Keratinocyte (primary cell): ENCODE measurements at regions not wholly inside any gene's neighbourhood (a gene's known extent, or its start where the extent isn't known, plus 50 kb on each side); places are given as distances from the start of the nearest gene placed in this dataset.

Source experiments
- DNase-seq: peaks from one replicate; pipeline ENCODE4 v3.0.0-alpha.2; 2011; ENCODE audit warnings: low read depth, missing footprints, low spot score
- FAIRE-seq: peaks from 2 replicates; lab custom pipeline; 2011; peaks lifted over from hg19 to GRCh38; lab: Jason Lieb, UNC
- H2AFZ ChIP-seq: 2 replicates; pipeline ENCODE4 v1.6.0; 2012; ENCODE audit warnings: low read length, control low read depth, inconsistent platforms; ENCODE audit not compliant: control insufficient read depth
- H3K27ac ChIP-seq: 2 replicates; pipeline ENCODE4 v1.5.1; 2011; ENCODE audit warnings: low read length; ENCODE audit not compliant: control insufficient read depth, insufficient read depth
- H3K27me3 ChIP-seq: 3 replicates; pipeline ENCODE4 v1.6.0; 2011; ENCODE audit warnings: low read length; ENCODE audit not compliant: control insufficient read depth, insufficient read depth; ENCODE audit errors: extremely low read depth
- H3K36me3 ChIP-seq, 2 experiments: 2 replicates in 1 of 2; 3 replicates in 1 of 2; pipeline ENCODE4 v1.5.1; 2011; ENCODE audit warnings: low read length in 2 of 2, mild to moderate bottlenecking in 1 of 2; ENCODE audit not compliant: control insufficient read depth in 2 of 2, insufficient read depth in 2 of 2; ENCODE audit errors: extremely low read depth in 1 of 2
- H3K4me1 ChIP-seq: 3 replicates; pipeline ENCODE4 v1.5.1; 2011; ENCODE audit warnings: low read length; ENCODE audit not compliant: control insufficient read depth, insufficient read depth; ENCODE audit errors: extremely low read depth
- H3K4me2 ChIP-seq: 3 replicates; pipeline ENCODE4 v1.6.0; 2011; ENCODE audit warnings: low read depth, low read length; ENCODE audit not compliant: control insufficient read depth, insufficient read depth; ENCODE audit errors: extremely low read depth
- H3K4me3 ChIP-seq, 3 experiments: fragments of 200-600 bp in 1 of 3; sonication (generic) in 1 of 3; 2 replicates in 2 of 3; 3 replicates in 1 of 3; pipeline ENCODE4 v1.5.1; 2011 to 2016; ENCODE audit warnings: low read length in 3 of 3, mild to moderate bottlenecking in 3 of 3, control low read depth in 2 of 3, inconsistent platforms in 1 of 3, low read depth in 1 of 3, mixed read lengths in 1 of 3, mixed run types in 1 of 3, moderate library complexity in 1 of 3; ENCODE audit not compliant: control insufficient read depth in 2 of 3, insufficient read depth in 2 of 3; ENCODE audit errors: extremely low read depth in 1 of 3
- H3K79me2 ChIP-seq: 2 replicates; pipeline ENCODE4 v1.6.0; 2012; ENCODE audit warnings: low read length; ENCODE audit not compliant: control insufficient read depth, insufficient read depth
- H3K9ac ChIP-seq: 3 replicates; pipeline ENCODE4 v1.6.0; 2011; ENCODE audit warnings: low read length; ENCODE audit not compliant: control insufficient read depth, insufficient read depth; ENCODE audit errors: extremely low read depth
- H3K9me1 ChIP-seq: 3 replicates; pipeline ENCODE4 v1.6.0; 2011; ENCODE audit warnings: low read length; ENCODE audit not compliant: control insufficient read depth, insufficient read depth; ENCODE audit errors: extremely low read depth
- H3K9me3 ChIP-seq: 2 replicates; pipeline ENCODE4 v1.5.1; 2012; ENCODE audit warnings: low read depth, low read length; ENCODE audit not compliant: control insufficient read depth
- H4K20me1 ChIP-seq: 3 replicates; pipeline ENCODE4 v1.6.0; 2011; ENCODE audit warnings: low read length; ENCODE audit not compliant: control insufficient read depth, insufficient read depth; ENCODE audit errors: extremely low read depth
- EZH2 ChIP-seq: IDR thresholded peaks from one replicate; pipeline ENCODE4 v1.6.1; 2012; ENCODE audit warnings: inconsistent platforms, mild to moderate bottlenecking, low read length, moderate library complexity
- dilution Hi-C: fragments of 300-500 bp; cut with MboI; formaldehyde crosslinking; loops from one replicate; pipeline ENCODE4 v1.7.0; 2020; ENCODE audit warnings: low sequenced_read_pairs; ENCODE audit not compliant: extremely low pct_ligation_motif_present
- TF ChIP-seq, protein P1 (sequence below), 3 experiments: IDR thresholded peaks in 1 of 3; conservative IDR thresholded peaks in 1 of 3; optimal IDR thresholded peaks in 1 of 3; 2 replicates in 2 of 3; 3 replicates in 1 of 3; pipeline versions ENCODE3 to v1.5.1; 2011; ENCODE audit warnings: low read length in 3 of 3, mild to moderate bottlenecking in 3 of 3, moderate library complexity in 2 of 3, control low read depth in 1 of 3, inconsistent platforms in 1 of 3; ENCODE audit not compliant: insufficient read depth in 2 of 3; ENCODE audit errors: extremely low read depth in 1 of 3

DNA sequence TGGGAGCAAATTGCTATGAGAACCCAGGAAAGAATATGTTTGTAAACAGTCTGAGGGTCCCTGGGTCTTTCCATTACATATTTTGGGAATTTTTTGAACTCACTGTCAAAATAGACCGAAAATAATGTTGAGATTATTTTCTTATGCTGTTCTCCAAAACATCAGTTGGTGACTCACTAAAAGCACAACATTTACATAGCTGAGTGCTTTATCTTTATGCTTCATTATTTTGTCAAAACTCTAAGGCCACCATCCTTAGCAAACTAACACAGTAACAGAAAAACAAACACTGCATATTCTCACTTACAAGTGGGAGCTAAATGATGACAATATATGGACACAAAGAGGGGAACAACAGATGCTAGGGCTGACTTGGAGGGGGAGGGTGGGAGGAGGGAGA, 459.3 kb downstream of the ADGRL2 start:
- no peaks in the 10 kb centered on the region for H3K4me1 ChIP-seq
- dilution Hi-C loops = no loop called here
- H3K9me3 ChIP-seq = no peaks in the 10 kb centered on the region
- no peak for FAIRE-seq
- H3K9me1 ChIP-seq = no peaks in the 10 kb centered on the region
- no peak overlapping the region for H2AFZ ChIP-seq
- no peak for DNase-seq
- H3K4me2 ChIP-seq = no peak overlapping the region
- no peaks in the 10 kb centered on the region for H3K36me3 ChIP-seq
- H3K27ac ChIP-seq = no peak overlapping the region
- H3K9ac ChIP-seq = no peak overlapping the region
- H3K27me3 ChIP-seq = no peaks in the 10 kb centered on the region
- no peak for TF ChIP-seq EZH2
- TF ChIP-seq, protein P1, sequence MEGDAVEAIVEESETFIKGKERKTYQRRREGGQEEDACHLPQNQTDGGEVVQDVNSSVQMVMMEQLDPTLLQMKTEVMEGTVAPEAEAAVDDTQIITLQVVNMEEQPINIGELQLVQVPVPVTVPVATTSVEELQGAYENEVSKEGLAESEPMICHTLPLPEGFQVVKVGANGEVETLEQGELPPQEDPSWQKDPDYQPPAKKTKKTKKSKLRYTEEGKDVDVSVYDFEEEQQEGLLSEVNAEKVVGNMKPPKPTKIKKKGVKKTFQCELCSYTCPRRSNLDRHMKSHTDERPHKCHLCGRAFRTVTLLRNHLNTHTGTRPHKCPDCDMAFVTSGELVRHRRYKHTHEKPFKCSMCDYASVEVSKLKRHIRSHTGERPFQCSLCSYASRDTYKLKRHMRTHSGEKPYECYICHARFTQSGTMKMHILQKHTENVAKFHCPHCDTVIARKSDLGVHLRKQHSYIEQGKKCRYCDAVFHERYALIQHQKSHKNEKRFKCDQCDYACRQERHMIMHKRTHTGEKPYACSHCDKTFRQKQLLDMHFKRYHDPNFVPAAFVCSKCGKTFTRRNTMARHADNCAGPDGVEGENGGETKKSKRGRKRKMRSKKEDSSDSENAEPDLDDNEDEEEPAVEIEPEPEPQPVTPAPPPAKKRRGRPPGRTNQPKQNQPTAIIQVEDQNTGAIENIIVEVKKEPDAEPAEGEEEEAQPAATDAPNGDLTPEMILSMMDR (optimal IDR thresholded peaks at IDR 0.05 in 1 of 3, IDR thresholded peaks at IDR 0.05 in 1 of 3, conservative IDR thresholded peaks at IDR 0.05 in 1 of 3; ENCODE audit: extremely low read depth in 1 of 3, insufficient read depth in 2 of 3, low read length in 3 of 3) = no peak
- H3K79me2 ChIP-seq = no peaks in the 10 kb centered on the region
- H4K20me1 ChIP-seq = no peaks in the 10 kb centered on the region
- H3K4me3 ChIP-seq = no peak overlapping the region

DNA sequence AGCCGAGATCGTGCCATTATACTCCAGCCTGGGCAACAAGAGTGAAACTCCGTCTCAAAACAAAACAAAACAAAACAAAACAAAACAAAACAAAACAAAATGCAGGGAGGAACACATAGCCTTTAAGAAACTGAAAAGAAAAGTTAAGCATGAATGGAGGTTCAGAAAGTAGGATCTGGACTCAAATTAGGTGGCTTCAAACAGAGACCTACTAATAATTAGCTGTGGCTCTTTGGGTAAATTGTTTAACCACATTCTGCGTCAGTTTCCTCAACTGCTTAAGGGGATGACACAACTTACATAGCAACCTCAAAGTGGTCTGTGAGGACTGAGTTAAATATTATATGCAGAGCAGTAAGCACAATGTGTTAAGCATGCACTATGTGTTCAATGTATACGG, 458.2 kb downstream of the ADGRL2 start:
- TF ChIP-seq, protein P1 (optimal IDR thresholded peaks at IDR 0.05 in 1 of 3, IDR thresholded peaks at IDR 0.05 in 1 of 3, conservative IDR thresholded peaks at IDR 0.05 in 1 of 3; ENCODE audit: extremely low read depth in 1 of 3, insufficient read depth in 2 of 3, low read length in 3 of 3) = no peak
- TF ChIP-seq EZH2 = no peak
- H3K36me3 ChIP-seq = no peaks in the 10 kb centered on the region
- no peak for FAIRE-seq

More for the DNA sequence above, 458.2 kb downstream of the ADGRL2 start:
- Histone ChIP-seq H3K4me2 (no peak overlapping the region), H3K9me3 (no peaks in the 10 kb centered on the region), H3K4me1 (no peaks in the 10 kb centered on the region), H2AFZ (no peak overlapping the region), H3K9ac (no peak overlapping the region), H4K20me1 (no peaks in the 10 kb centered on the region), H3K27me3 (no peaks in the 10 kb centered on the region), H3K79me2 (no peaks in the 10 kb centered on the region), H3K9me1 (no peaks in the 10 kb centered on the region), H3K4me3 (no peak overlapping the region), H3K27ac (no peak overlapping the region)
- no peak for DNase-seq
- dilution Hi-C loops = no loop called here
